Neural progenitor cell (in vitro differentiated cells): ENCODE measurements at regions not wholly inside any gene's neighbourhood (a gene's known extent, or its start where the extent isn't known, plus 50 kb on each side); places are given as distances from the start of the nearest gene placed in this dataset.

Experiments used
- CTCF ChIP-seq: fragments of 200-600 bp; sonication (generic); IDR thresholded peaks from 2 replicates; pipeline ENCODE4 v1.5.1; 2017; ENCODE audit warnings: antibody characterized with exemption, mild to moderate bottlenecking
- EZH2 ChIP-seq: fragments of 200-600 bp; sonication (generic); IDR thresholded peaks from 2 replicates; pipeline ENCODE4 v1.6.1; 2017; ENCODE audit warnings: antibody characterized with exemption, mild to moderate bottlenecking, moderate library complexity

GRCh38 chr5:92369587-92369986 is 986.5 kb upstream of the ARRDC3 start:
- TF ChIP-seq CTCF (no peak), EZH2 (no peak)
